ENCODE measurements at regions not wholly inside any gene's neighbourhood (a gene's known extent, or its start where the extent isn't known, plus 50 kb on each side); places are given as distances from the start of the nearest gene placed in this dataset.
"Not testable (repeated sequence)": the region's sequence is repeated elsewhere in the genome, so short reads cannot be mapped to it uniquely, and the experiment has no call there.

GRCh38 chrY:13756615-13757014 lies 52.9 kb downstream of the TMSB4Y start:
- DNase-seq (ENCODE audit: low read depth, low spot score), result no peak

DNA sequence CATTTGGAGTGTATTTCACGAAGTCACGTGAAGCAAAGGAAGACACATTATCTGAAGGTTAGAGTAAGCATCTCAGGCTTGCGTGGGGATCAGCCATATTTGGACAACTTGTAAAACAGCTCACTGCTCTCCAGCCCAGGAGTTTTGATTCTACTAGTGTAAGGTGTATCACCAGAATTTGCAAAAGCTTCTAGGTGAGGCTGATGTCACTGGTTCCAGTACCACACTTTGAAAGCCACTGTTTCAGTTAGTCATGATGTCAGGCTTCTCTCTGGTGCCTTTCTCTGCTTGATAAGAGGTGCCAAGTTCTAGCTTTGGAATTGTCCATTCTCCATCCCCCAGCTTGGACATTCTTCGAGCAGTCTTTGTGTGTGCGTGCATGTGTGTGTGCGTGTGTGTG lies 62.3 kb downstream of the TMSB4Y start:
- H3K4me3 ChIP-seq (ENCODE audit: low read length), result no peak overlapping the region

More at GRCh38 chrY:13756615-13757014, 52.9 kb downstream of the TMSB4Y start:
- H3K4me3 ChIP-seq (ENCODE audit: low read length), result no peak overlapping the region

GRCh38 chrY:13790108-13790793 lies 86.6 kb downstream of the TMSB4Y start:
- peak; percentile 26 for DNase-seq (ENCODE audit: low read depth, low spot score)
- H3K4me3 ChIP-seq (ENCODE audit: low read length), result no peak overlapping the region

More for the DNA sequence above, 62.3 kb downstream of the TMSB4Y start:
- no peak for DNase-seq (ENCODE audit: low read depth, low spot score)

- no peak overlapping the region for H3K4me3 ChIP-seq (ENCODE audit: low read length)
- DNase-seq (ENCODE audit: low read depth, low spot score), result no peak
Measured at GRCh38 chrY:13795067-13795466, 91.4 kb downstream of the TMSB4Y start.

- no peak for DNase-seq (ENCODE audit: low read depth, low spot score)
Measured at GRCh38 chrY:13802828-13803227, 99.1 kb downstream of the TMSB4Y start.

GRCh38 chrY:13803424-13803823 lies 99.7 kb downstream of the TMSB4Y start:
- DNase-seq (ENCODE audit: low read depth, low spot score), result no peak
- H3K4me3 ChIP-seq (ENCODE audit: low read length), result no peak overlapping the region

More at GRCh38 chrY:13802828-13803227, 99.1 kb downstream of the TMSB4Y start:
- no peak overlapping the region for H3K4me3 ChIP-seq (ENCODE audit: low read length)

DNA sequence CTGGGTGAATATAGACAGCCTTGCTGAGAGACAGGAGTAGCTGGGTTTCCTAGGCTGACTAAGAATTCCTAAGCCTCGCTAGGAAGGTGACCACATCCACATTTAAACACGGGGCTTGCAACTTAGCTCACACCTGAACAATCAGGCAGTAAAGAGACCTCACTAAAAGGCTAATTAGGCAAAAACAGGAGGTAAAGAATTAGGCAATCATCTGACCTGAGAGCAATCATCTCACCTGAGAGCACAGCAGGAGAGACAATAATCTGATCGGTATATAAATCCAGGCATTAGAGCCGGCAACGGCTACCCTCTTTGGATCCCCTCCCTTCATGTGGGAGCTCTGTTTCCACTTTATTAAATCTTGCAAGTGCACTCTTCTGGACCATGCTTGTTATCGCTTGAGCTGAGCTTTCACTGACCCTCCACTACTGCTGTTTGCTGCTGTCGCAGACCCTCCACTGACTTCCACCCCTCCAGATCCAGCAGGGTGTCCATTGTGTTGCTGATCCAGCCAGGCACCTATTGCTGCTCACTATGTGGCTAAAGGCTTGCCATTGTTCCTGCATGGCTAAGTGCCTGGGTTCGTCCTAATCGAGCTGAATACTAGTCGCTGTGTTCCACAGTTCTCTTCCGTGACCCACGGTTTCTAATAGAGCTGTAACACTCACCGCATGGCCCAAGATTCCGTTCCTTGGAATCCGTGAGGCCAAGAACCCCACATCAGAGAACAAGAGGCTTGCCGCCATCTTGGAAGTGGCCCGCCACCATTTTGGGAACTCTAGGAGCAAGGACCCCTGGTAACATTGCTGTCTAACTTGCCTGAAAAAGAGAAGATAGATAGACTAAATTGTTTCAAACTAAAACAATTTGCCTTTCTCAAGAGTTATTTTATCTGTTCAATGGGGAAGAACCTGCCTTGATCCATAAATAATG lies 100.7 kb downstream of the TMSB4Y start:
- no peak overlapping the region for H3K4me3 ChIP-seq (ENCODE audit: low read length)
- no peak for DNase-seq (ENCODE audit: low read depth, low spot score)

GRCh38 chrY:13805057-13805735 lies 101.5 kb downstream of the TMSB4Y start:
- H3K4me3 ChIP-seq (ENCODE audit: low read length), result no peak overlapping the region
- peak; percentile 37 for DNase-seq (ENCODE audit: low read depth, low spot score)

DNA sequence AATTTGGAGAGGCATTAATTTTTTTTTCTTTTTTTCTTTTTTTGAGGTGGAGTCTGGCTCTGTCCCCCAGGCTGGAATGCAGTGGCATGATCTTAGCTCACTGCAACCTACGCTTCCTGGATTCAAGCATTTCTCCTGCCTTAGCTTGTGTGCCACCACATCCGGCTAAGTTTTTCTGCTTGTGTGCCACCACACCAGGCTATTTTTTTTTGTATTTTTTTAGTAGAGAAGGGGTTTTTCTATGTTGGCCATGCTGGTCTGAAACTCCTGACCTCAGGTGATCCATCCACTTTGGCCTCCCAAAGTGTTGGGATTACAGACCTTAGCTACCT lies 102.0 kb downstream of the TMSB4Y start:
- DNase-seq (ENCODE audit: low read depth, low spot score), result peak; percentile 60
- H3K4me3 ChIP-seq (ENCODE audit: low read length), result no peak overlapping the region

DNA sequence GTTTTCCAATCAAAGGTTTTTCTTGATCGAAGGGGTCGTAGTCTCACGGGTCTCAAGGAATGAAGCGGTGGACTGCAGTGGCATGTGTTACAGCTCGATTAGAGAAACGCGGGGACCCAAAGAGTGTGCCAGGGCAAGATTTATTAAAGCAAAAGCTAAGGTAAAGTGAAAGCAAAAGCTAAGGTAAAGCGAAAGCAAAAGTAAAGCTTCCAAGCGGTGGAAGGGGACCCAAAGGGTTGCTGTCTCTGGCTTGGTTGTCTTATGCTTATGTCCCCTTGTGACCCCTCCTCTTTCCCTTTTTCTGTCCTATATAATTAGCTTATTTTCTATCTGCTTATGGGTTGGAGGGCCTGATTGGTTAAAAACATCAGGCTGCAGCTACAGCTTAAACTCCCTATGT lies 126.4 kb downstream of the TMSB4Y start:
- H3K4me3 ChIP-seq (ENCODE audit: low read length), result no peak overlapping the region

DNA sequence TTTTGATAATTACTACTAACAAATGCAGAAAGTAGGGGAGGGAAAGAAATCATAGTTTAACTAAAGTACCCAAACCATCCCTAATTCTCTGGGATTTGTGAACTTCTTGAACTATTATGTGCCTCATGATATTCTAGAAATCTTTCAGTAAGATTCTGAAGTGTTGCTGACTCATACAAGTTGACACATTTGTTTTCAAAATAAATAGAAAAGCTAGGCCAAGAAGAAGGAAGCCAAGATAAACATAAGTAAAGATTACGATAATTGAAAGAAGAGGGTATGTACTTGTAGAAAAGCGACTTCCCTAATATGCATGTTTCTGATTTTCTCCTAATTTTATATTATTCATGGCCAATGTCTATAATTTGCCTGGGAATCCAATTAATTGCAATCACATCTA lies 140.7 kb downstream of the TMSB4Y start:
- DNase-seq (ENCODE audit: low read depth, low spot score), result no peak
- no peak overlapping the region for H3K4me3 ChIP-seq (ENCODE audit: low read length)

More for the DNA sequence above, 126.4 kb downstream of the TMSB4Y start:
- DNase-seq (ENCODE audit: low read depth, low spot score), result no peak

GRCh38 chrY:13845276-13845675 lies 141.0 kb downstream of the VCY start:
- DNase-seq (ENCODE audit: low read depth, low spot score), result no peak
- H3K4me3 ChIP-seq (ENCODE audit: low read length), result no peak overlapping the region

DNA sequence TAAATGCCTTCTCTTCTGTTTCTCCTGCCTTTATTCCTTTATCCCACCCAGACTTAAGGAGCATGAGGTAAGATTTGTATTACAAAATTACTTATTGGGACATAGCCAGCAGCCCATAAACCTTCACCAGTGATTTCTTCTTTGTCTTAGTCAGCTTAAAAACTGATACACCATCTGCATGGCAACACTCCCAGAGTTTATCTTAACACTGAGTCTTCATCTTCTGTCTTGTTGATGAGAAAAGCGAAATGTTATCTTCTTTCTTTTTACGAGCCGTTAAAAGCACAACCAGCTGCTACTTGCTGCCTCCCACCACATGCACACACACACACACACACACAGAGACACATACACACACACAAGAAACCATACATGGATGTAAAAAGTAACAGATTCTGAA lies 116.7 kb downstream of the VCY start:
- H3K4me3 ChIP-seq (ENCODE audit: low read length), result no peak overlapping the region
- DNase-seq (ENCODE audit: low read depth, low spot score), result peak; percentile 39

DNA sequence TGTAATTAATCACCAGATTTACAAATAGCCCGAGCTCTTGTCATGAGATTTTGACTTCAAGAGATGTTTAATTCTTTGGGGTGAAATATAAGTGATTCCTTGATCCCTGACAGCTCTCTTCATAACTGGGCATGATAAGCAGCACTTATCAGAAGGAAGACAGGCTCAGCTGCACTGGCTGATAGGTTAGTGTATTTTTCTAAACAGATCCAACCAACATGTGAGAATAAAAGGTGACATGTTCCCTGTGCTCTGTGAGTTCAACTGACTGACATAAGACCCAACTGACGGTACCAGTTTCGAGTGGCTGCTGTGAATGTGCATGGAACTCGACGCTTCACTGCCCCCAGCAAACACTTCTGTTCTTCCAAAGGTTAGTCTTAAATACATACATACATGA lies 114.8 kb downstream of the VCY start:
- DNase-seq (ENCODE audit: low read depth, low spot score), result peak; percentile 69
- H3K4me3 ChIP-seq (ENCODE audit: low read length), result no peak overlapping the region; the same call in 1 of the 2 replicates

DNA sequence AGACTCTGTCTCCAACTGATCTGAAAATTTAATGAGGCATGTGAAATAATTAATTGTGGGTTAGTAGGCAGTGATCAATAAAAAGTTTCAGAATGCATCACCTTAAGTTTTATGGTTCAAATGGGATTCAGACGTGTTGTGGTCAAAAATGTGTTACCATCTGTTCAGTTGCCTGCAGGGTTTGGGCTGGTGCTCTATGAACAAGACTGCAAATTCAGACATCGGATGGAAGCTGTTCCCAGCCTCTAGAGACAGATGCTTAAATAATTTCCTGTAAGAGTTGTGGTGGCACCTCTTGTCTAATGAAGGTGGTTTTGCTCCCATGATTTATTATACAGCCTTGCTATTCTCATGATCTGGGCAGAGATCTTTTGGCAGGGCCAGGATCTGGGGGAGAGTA lies 113.6 kb downstream of the VCY start:
- peak; percentile 73 for DNase-seq (ENCODE audit: low read depth, low spot score)

GRCh38 chrY:13878506-13878905 lies 107.8 kb downstream of the VCY start:
- no peak for DNase-seq (ENCODE audit: low read depth, low spot score)
- no peak overlapping the region for H3K4me3 ChIP-seq (ENCODE audit: low read length)

More for the DNA sequence above, 113.6 kb downstream of the VCY start:
- no peak overlapping the region for H3K4me3 ChIP-seq (ENCODE audit: low read length)

DNA sequence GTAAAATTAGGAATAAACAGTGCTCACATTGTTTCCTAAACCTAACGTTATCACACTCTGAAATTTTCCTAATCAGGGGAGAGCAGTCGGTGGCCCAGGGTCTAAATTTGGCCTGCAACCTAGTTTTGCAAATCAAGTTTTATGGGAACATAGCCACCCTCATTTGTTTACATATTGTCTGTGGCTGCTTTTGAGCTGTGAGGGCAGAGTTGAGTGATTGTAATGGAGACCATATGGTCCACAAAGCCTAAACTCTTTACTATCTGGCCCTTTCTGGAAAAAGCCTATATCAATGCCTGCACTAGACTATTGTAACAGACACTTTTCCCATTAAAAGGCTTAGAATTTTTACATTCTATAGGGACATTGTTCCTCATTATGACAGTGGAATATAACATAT lies 105.2 kb downstream of the VCY start:
- no peak overlapping the region for H3K4me3 ChIP-seq (ENCODE audit: low read length)
- DNase-seq (ENCODE audit: low read depth, low spot score), result no peak

DNA sequence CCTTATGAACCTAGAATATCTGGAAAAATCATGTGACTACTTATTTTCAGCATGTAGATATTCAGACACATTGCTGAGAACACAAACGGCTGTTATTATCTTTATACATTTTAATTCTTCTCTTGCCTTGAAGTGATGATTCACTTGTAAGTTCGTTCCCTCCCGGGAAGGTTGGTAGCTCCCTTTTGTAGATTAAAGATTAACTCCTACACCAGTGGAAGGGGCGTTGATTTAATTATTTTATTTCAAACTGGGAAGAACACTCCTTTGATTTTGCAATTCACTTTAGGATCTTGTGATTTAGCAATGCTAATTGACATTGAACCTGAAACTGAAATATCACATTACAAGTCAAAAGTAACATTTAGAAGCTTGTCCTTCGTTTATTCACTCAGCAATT lies 103.4 kb downstream of the VCY start:
- no peak overlapping the region for H3K4me3 ChIP-seq (ENCODE audit: low read length)
- no peak for DNase-seq (ENCODE audit: low read depth, low spot score)

- not testable (repeated sequence) for DNase-seq (ENCODE audit: low read depth, low spot score); H3K4me3 ChIP-seq (ENCODE audit: low read length)
Measured at GRCh38 chrY:13894028-13894427, 92.2 kb downstream of the VCY start.

DNA sequence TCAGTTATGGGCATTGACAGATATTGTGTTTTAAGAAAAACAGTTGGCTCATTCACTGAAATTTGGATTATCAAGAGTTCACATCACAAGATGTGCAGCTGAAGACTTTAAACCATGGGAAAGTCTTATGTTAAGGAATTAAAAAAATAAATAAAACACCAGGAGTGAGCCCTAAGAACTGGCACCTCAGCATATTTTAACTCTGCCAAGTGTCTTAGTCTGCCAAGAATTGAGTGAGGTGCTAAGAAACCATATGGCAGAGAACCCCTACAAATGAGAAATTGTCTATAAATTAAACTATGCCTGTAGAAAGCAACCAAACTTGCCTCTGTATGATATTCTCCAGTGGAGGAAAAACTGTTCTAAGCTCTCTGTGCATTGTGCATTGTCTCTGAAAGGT lies 78.5 kb downstream of the VCY start:
- DNase-seq (ENCODE audit: low read depth, low spot score), result no peak
- no peak overlapping the region for H3K4me3 ChIP-seq (ENCODE audit: low read length)

Measured in Jurkat, Clone E6-1 (cell line).